ENCODE measurements at regions not wholly inside any gene's neighbourhood (a gene's known extent, or its start where the extent isn't known, plus 50 kb on each side); places are given as distances from the start of the nearest gene placed in this dataset.

DNA sequence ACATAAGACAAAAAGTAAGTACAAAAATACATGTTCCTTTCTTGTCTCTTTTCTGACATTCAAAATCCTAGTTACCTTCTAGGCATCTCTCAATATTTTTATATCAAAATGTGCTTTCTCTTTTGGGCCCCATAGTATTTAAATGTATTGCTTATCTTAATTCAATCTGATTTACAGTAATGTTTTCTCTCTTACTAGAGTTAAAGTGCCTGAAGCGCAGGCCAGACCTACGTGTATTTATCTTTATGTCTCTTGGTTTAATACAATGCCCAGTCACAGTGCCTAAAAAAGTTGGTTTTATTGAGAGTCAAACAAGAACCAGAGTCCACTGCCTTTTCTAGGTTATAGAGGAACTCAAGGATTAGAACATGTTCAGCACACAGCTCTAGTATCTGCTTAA is 64.3 kb downstream of the FANCF start:
- no peaks in the 10 kb centered on the region for H3K27me3 ChIP-seq (replicated peaks in 1 of 4; ENCODE audit: control extremely low read depth in 1 of 4, control insufficient read depth in 3 of 4, insufficient read depth in 4 of 4, low read length in 3 of 4)
- Mint-ChIP-seq H3K4me3 (no peak overlapping the region), H3K27me3 (peaks cover 5% of the 10 kb centered on the region), H3K9me3 (ENCODE audit: insufficient read depth) (peaks cover 3% of the 10 kb centered on the region), H3K4me1 (no peaks in the 10 kb centered on the region), H3K27ac (no peak overlapping the region)
- CTCF ChIA-PET = no interaction called here
- no peaks in the 10 kb centered on the region for H3K79me2 ChIP-seq (ENCODE audit: control insufficient read depth, insufficient read depth, low read length)
- no peak overlapping the region for H3K4me3 ChIP-seq (ENCODE audit: control extremely low read depth in 1 of 5, extremely low read depth in 1 of 5, insufficient read depth in 1 of 5, low read depth in 2 of 5, low read length in 4 of 5)
- H3K9ac ChIP-seq (ENCODE audit: low read length) = no peak overlapping the region
- H3K9me3 ChIP-seq (ENCODE audit: control extremely low read depth in 1 of 3, control insufficient read depth in 2 of 3, insufficient read depth in 1 of 3, low read length in 2 of 3) = no peaks in the 10 kb centered on the region
- H2AFZ ChIP-seq (ENCODE audit: insufficient read depth, low read depth, low read length, poor library complexity, severe bottlenecking) = no peak overlapping the region
- H3K36me3 ChIP-seq (replicated peaks in 1 of 2; ENCODE audit: control extremely low read depth in 1 of 2, control insufficient read depth in 1 of 2, extremely low read depth in 1 of 2, insufficient read depth in 2 of 2, low read length in 1 of 2) = no peaks in the 10 kb centered on the region
- H3K4me2 ChIP-seq (replicated peaks; ENCODE audit: low read depth, low read length, poor library complexity, severe bottlenecking) = no peak overlapping the region
- no CpG with 5 or more reads among the region's 2 CpGs for WGBS (ENCODE audit: insufficient coverage)
- no peak for ATAC-seq (ENCODE audit: low read depth)
- intact Hi-C loops (cut with micrococcal nuclease) = no loop called here
- no peaks in the 10 kb centered on the region for H3K4me1 ChIP-seq (ENCODE audit: control insufficient read depth in 2 of 2, insufficient read depth in 2 of 2, low read length in 2 of 2)
- no peaks in the 10 kb centered on the region for H4K20me1 ChIP-seq (ENCODE audit: control insufficient read depth, insufficient read depth, low read length, poor library complexity, severe bottlenecking)
- TF ChIP-seq, protein P1, sequence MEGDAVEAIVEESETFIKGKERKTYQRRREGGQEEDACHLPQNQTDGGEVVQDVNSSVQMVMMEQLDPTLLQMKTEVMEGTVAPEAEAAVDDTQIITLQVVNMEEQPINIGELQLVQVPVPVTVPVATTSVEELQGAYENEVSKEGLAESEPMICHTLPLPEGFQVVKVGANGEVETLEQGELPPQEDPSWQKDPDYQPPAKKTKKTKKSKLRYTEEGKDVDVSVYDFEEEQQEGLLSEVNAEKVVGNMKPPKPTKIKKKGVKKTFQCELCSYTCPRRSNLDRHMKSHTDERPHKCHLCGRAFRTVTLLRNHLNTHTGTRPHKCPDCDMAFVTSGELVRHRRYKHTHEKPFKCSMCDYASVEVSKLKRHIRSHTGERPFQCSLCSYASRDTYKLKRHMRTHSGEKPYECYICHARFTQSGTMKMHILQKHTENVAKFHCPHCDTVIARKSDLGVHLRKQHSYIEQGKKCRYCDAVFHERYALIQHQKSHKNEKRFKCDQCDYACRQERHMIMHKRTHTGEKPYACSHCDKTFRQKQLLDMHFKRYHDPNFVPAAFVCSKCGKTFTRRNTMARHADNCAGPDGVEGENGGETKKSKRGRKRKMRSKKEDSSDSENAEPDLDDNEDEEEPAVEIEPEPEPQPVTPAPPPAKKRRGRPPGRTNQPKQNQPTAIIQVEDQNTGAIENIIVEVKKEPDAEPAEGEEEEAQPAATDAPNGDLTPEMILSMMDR (IDR thresholded peaks at IDR 0.05) = no peak
- no peak for TF ChIP-seq EZH2 (IDR thresholded peaks at IDR 0.05; ENCODE audit: borderline replicate concordance, insufficient read depth, low read depth, low read length, poor library complexity, severe bottlenecking)
- POLR2A ChIA-PET = no interaction called here
- H3K27ac ChIP-seq (ENCODE audit: low read length in 2 of 2) = no peak overlapping the region
- no peak for DNase-seq

DNA sequence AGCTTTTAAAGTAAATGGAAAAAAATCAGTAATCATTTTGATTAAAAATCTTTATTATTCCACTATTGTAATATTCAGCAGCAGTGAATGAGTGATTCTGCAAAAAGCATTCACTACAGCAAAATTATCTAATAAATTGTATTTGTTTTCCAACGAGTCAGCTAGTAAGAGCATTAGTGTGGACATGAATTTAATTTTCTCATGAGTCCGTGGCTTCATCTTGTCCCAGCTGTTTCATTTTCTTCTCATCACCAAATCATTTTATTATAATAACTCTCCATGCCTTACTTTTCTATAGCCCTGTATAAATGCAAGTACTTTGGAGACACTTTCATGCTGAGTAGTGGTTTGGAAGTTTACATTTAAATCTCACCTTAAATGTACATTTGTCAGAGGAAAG is 66.2 kb downstream of the FANCF start:
- no peaks in the 10 kb centered on the region for H4K20me1 ChIP-seq (ENCODE audit: control insufficient read depth, insufficient read depth, low read length, poor library complexity, severe bottlenecking)
- H3K79me2 ChIP-seq (ENCODE audit: control insufficient read depth, insufficient read depth, low read length) = no peaks in the 10 kb centered on the region
- no peaks in the 10 kb centered on the region for H3K36me3 ChIP-seq (replicated peaks in 1 of 2; ENCODE audit: control extremely low read depth in 1 of 2, control insufficient read depth in 1 of 2, extremely low read depth in 1 of 2, insufficient read depth in 2 of 2, low read length in 1 of 2)
- H3K27ac ChIP-seq (ENCODE audit: low read length in 2 of 2) = no peak overlapping the region
- H3K4me3 Mint-ChIP-seq = no peak overlapping the region
- DNase-seq = no peak
- no CpG with 5 or more reads among the region's 2 CpGs for WGBS (ENCODE audit: insufficient coverage)
- H3K9me3 Mint-ChIP-seq (ENCODE audit: insufficient read depth) = no peaks in the 10 kb centered on the region
- no peak for ATAC-seq (ENCODE audit: low read depth)
- H3K4me1 ChIP-seq (ENCODE audit: control insufficient read depth in 2 of 2, insufficient read depth in 2 of 2, low read length in 2 of 2) = no peaks in the 10 kb centered on the region
- no peaks in the 10 kb centered on the region for H3K27me3 Mint-ChIP-seq
- H3K9ac ChIP-seq (ENCODE audit: low read length) = no peak overlapping the region
- H3K27ac Mint-ChIP-seq = no peak overlapping the region
- ChIA-PET CTCF (no interaction called here), POLR2A (no interaction called here)
- no peak overlapping the region for H2AFZ ChIP-seq (ENCODE audit: insufficient read depth, low read depth, low read length, poor library complexity, severe bottlenecking)
- no peaks in the 10 kb centered on the region for H3K9me3 ChIP-seq (ENCODE audit: control extremely low read depth in 1 of 3, control insufficient read depth in 2 of 3, insufficient read depth in 1 of 3, low read length in 2 of 3)
- intact Hi-C loops (cut with micrococcal nuclease) = no loop called here
- TF ChIP-seq EZH2 (IDR thresholded peaks at IDR 0.05; ENCODE audit: borderline replicate concordance, insufficient read depth, low read depth, low read length, poor library complexity, severe bottlenecking) = no peak
- TF ChIP-seq, protein P1 (IDR thresholded peaks at IDR 0.05) = no peak
- no peak overlapping the region for H3K4me2 ChIP-seq (replicated peaks; ENCODE audit: low read depth, low read length, poor library complexity, severe bottlenecking)
- H3K4me3 ChIP-seq (ENCODE audit: control extremely low read depth in 1 of 5, extremely low read depth in 1 of 5, insufficient read depth in 1 of 5, low read depth in 2 of 5, low read length in 4 of 5) = no peak overlapping the region
- no peaks in the 10 kb centered on the region for H3K27me3 ChIP-seq (replicated peaks in 1 of 4; ENCODE audit: control extremely low read depth in 1 of 4, control insufficient read depth in 3 of 4, insufficient read depth in 4 of 4, low read length in 3 of 4)
- no peaks in the 10 kb centered on the region for H3K4me1 Mint-ChIP-seq

All from B cell (primary cell).